HG02623 (cell line): ENCODE measurements at regions not wholly inside any gene's neighbourhood (a gene's known extent, or its start where the extent isn't known, plus 50 kb on each side); places are given as distances from the start of the nearest gene placed in this dataset.

Experiments
- ATAC-seq: cut with Tn5 transposase; IDR thresholded peaks from one replicate; pipeline ENCODE4 v1.9.1; 2021; ENCODE audit warnings: moderate library complexity; ENCODE audit not compliant: unreplicated experiment

- ATAC-seq: no peak
Observed at GRCh38 chr6:11926594-11927407, 85.3 kb upstream of the HIVEP1 start.

- ATAC-seq: no peak
Observed at GRCh38 chr6:11925805-11926204, 86.3 kb upstream of the HIVEP1 start.

GRCh38 chr6:11923621-11924020 is 88.5 kb upstream of the HIVEP1 start:
- ATAC-seq: no peak

GRCh38 chr6:11922901-11923300 is 89.2 kb upstream of the HIVEP1 start:
- no peak for ATAC-seq

- ATAC-seq: no peak
Observed at GRCh38 chr6:11921751-11922150, 90.4 kb upstream of the HIVEP1 start.

DNA sequence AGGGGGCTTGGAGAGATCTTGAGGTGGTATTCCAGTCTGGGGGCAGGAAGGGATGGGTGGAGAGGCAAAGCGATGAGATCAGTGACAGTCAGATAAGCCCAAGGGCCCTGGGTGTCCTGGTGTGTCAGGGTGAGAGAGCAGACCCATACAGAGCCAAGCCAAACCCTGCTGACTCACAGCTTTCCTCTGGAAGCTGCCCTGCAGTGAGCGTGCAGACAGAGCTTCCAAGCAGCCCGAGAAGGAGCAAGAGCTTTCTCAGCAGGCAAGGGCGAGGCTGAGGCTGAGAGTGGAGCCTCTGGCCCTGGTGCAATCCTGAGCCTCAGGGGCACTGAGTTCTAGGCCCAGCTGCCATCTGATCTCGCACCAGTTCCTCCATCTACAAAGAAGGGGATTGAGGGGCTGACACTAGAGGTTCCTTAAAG is 91.1 kb upstream of the HIVEP1 start:
- no peak for ATAC-seq

- no peak for ATAC-seq
Observed at GRCh38 chr6:11920566-11920965, 91.5 kb upstream of the HIVEP1 start.

DNA sequence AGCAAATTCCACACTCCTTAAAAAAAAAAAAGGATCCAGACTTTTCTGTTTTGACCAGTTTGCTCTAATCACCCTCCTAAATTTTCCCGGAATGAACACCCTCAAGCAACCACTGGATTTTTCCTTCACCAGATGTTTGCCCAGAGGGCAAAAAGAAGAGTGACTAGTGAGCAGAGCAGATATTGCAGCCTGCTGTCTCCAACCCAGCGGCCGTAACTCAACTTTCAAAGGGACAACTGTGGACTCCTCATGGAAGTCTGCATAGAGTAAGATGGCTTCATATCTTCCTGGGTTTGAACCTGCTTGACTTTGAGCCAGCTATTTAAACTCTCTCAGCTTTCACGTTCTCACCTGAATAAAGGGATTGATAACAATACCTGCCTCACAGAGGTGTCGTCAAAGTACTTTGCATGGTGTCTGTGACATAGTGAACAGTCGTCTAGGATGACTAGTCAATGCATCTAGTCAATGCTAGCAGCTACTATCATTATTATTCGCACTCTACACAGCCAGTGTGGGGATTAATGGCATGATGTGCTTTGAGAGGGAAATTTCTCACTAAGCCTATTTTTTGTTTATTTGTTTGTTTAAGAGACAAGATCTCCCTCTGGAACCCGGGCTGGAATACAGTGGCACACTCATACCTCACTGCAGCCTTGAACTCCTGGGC is 92.2 kb upstream of the HIVEP1 start:
- ATAC-seq: no peak

DNA sequence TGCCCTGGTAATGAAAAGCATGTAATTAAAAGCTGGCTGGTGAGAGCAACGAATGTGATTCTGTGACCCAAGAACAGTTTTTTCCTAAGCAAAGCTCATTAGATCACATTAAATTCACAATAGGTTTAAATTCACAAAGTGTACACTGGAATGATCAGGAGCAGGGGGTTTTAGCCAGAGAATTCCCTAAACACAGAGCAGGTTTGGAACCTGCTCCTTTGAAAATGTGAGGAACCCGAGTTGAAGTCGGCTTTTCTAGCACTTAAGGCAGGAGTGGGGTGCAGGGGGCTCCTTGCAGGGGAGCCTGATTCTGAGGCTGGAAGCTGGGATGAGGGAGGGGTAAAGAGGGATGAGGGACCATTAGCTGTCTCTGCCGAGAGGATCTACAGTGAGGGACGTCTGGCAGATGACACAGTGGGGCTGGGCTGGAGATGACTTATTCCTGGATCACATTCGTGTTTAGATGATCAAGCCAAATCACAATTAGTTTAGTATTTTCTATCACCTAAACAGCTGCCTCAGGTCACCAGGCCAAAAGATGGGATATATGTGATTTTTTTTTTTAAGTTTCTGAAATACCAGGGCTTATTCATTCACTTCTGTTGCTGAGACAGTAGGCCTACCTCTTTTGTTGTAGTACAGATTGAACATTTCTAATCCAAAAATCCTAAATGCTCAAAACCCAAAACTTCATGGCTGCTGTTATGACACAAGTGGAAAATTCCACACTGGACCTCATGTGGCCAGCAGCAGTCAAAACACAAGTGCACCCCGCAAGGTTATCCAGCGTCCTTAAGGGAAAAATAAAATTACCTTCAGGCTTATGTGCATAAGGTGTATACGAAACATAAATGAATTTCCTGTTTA is 93.1 kb upstream of the HIVEP1 start:
- no peak for ATAC-seq

DNA sequence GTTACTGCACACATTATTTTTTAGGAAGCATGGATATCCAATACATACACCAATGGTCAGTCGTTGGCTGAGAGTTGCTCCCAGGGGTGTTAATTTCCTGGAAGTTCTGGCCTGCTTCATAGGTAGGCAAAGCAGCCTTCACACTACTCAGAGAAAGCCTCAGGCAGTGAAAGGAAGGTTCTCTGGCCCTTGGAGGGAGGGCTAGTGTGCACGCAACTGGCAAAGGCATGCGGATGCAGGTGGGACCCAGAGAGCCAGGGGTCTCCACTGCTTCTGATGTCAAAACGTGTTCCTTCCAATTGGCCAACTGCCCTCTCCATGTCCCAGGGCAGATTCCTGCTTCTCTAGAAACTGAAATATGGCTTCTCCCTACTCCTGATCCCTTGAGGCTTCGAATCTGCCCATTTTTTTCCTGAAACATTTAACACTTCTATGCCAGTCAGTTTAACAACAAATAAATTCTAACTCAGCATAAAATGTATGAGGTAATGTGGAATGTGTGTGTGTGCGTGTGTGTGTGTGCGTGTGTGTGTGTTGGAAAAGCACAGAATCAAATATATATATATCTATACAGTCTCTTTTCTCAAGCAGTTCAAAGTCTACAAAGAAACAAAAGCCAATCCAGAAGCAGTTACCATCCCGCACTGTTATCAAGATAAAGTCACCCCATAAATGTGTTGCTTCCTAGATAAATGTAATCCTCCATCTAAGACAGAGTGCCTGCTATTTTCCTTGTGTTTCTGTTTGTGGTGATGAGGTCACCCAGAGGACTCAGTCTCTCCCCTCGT is 94.0 kb upstream of the HIVEP1 start:
- no peak for ATAC-seq

GRCh38 chr6:11912420-11912819 is 99.7 kb upstream of the HIVEP1 start:
- no peak for ATAC-seq

DNA sequence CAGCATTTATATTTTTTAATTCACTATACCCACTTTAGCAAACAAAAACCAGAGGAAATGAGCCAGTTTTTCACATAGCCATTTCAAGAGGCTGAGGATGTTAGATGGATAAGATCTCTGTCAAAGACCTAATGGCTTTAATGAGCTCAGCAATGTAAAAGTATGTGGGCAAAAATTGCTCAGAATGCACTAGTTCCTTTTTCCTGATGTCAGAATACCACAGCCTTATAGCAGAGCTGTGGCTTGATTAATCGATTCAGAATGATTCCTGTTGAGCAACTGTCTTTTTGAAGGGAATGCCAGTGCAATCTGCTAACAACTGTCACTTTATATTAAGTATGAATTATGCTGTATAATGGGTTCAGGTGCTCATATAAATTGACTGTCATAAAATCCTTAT is 100.6 kb upstream of the HIVEP1 start:
- ATAC-seq: no peak

- no peak for ATAC-seq
Observed at GRCh38 chr6:11909696-11910132, 102.4 kb upstream of the HIVEP1 start.

DNA sequence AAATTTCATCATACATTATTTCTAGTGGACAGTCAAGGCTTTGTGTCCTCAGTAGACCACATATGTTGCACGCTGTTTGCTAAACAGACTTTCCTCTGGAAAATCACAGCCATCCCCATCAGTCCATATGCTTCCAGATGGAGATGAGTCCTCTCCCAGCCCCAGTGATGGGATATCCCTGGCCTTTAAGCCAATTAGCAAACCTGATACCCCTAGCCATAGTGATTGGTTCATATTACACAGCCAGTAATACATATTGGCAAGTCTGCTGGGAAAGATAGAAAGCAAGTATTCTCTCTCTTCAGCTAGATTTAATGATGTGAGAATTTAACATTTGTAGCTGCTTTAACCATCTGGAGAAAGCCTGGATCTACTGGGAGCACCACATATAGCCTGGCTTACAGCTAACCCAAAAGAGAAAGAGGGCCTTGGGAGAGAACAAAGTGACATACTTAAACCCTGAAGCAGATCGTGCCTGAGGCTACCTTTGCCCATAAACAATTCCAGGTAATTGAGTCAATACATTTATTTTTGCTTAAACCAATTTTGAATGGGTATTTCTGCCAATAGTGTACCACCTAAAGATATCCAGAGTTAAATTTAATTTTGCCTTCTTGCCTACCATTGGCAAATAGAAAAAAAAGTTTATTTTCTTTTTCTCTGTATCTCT is 103.5 kb upstream of the HIVEP1 start:
- no peak for ATAC-seq

DNA sequence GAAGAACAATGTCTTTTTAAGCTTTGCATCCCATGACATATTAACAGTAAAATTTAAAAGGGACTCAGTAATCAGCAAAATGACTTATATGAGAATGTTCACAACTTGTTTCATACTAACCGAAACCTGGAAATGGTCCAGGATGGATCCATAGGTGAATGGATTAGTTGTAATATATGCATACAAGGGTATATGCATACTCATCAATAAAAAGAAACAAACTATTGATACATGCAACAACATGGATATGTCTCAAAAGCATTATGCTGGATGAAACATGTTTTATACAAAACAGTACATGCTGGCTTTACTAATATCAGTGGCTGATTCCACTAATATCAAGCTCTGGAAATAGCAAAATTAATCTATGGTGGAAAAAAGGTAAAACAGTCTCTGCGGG is 108.5 kb upstream of the HIVEP1 start:
- ATAC-seq: no peak

GRCh38 chr6:11902527-11902926 is 109.6 kb upstream of the HIVEP1 start:
- no peak for ATAC-seq

DNA sequence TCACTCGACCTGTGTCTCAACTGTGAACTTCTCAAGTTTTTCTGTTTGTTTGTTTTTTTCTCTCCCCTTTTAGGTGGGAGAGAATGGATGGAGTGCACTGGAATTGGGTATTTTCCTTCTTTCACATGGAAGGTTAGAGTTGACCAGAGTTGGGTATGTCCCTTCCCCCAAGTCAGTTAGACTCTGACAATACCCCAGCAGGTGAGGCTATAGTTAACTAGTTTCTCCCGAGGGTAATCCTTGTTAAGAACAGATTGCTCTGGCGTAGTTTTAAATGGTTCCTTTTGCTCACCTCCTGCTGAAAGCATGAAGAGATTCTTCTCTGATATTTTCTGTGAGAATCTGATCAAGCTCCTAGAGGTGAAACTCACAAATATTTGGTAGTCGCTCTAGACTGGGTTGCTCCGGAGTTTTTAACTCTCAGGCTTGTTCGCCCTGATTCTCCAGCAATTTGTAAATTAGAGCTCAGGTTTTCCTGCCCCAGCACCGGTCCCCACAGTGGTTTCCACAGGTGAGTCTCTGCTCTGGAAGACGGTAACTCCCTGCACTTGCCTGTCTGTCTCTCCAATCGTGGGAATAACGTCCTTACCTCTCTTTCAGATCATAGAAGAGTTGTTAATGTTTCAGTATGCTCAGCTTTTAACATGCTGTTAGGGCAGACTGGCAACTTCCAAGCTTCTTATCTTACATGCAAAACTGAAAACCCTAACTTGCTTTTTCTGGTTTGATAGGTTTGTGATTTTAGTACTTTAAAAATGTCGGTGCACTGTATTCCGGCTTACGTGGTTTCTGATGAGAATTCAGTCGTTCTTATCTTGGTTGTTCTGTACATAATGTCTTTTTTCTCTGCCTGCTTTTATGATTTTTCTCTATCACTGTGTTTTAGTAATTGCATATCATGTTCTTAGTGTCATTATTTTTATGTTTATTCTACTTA is 111.2 kb upstream of the HIVEP1 start:
- ATAC-seq: no peak

GRCh38 chr6:11899645-11900044 is 112.5 kb upstream of the HIVEP1 start:
- no peak for ATAC-seq

GRCh38 chr6:11894212-11894611 is 115.6 kb upstream of the ADTRP start:
- ATAC-seq: no peak
